GM21723 (cell line): ENCODE measurements at regions not wholly inside any gene's neighbourhood (a gene's known extent, or its start where the extent isn't known, plus 50 kb on each side); places are given as distances from the start of the nearest gene placed in this dataset.
"Not testable (repeated sequence)": the region's sequence is repeated elsewhere in the genome, so short reads cannot be mapped to it uniquely, and the experiment has no call there.

Experiments used
- ATAC-seq: cut with Tn5 transposase; IDR thresholded peaks from one replicate; pipeline ENCODE4 v1.9.1; 2021; ENCODE audit warnings: mild to moderate bottlenecking, moderate library complexity; ENCODE audit not compliant: unreplicated experiment

GRCh38 chr6:27854421-27854820 is 57.8 kb downstream of the OR2B2 start:
- ATAC-seq: no peak

GRCh38 chr6:27851440-27851839 is 60.8 kb downstream of the OR2B2 start:
- no peak for ATAC-seq

- not testable (repeated sequence) for ATAC-seq
These were observed 63.2 kb downstream of the OR2B2 start for GRCh38 chr6:27849001-27849400.

DNA sequence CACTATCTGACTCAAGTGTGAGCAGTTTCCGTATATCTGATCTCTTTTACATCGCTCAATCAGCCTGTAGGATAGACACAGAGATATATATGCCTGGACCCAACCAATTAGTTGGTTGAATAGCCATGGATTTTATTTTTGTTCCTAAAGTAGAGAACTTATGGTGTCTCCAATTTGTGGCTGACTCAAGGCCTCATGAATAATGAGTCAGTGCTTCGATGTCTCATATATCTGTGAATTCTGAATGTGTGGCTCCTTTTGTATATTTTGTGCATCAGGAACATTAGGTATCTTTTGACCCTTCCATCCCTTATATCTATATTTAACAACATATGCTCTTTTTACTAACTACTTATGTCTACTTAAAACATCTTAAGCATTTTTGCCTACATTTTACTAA is 64.5 kb downstream of the OR2B2 start:
- ATAC-seq: no peak

DNA sequence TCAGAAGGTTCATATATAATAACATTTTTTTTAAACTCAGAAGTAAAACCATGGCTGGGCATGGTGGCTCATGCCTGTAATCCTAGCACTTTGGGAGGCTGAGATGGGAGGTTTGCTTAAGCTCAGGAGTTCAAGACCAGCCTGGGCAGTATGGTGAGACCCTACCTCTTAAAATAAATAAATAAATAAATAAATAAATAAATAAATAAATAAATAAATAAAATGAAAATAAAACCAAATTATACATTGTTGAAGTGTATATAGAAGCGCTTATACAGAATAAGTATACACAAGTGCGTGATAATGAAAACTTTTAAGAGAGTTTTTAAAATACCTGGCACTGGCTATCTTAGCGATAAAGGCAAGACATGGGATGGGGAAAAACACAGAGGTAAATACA is 71.6 kb downstream of the OR2B2 start:
- no peak for ATAC-seq

DNA sequence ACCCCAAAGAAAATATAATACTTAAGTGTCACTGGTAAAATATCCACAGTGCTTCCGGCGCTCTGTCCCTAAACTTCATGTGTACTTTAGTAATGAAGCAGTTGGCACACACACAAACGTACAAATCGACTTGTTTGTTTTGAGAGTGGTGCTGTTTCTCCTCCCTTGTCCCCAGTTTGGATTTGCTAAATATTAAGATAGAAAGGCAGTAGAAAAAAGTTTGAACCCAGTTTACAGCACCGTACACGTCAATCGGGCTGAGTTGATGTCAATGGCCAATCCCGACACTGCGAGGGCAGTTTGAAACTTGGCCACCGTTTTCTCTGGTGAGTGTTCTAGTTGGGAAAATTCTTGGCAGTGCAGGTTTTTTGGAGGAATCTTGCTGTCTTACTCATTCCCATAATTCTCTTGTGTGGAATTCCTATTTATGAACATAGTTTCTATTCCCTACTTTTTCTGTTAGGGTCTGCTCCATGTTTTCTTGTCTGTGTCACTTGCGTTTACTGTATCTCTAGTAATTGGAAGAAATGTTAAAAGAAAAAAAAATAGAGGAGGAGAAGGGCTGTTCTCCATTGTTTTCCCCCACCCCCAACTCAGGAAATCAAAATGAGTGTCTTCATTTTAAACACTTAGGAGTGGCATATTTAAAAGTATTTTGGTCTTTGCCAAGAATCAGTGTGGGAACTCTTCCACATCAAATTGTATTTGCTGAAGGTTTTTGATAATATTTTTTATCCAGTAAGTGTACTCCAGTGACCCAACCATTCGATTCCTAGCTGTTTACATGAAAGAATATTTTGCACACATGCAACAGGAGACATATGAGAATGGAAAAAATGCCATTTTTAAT is 72.3 kb downstream of the OR2B2 start:
- ATAC-seq: no peak

DNA sequence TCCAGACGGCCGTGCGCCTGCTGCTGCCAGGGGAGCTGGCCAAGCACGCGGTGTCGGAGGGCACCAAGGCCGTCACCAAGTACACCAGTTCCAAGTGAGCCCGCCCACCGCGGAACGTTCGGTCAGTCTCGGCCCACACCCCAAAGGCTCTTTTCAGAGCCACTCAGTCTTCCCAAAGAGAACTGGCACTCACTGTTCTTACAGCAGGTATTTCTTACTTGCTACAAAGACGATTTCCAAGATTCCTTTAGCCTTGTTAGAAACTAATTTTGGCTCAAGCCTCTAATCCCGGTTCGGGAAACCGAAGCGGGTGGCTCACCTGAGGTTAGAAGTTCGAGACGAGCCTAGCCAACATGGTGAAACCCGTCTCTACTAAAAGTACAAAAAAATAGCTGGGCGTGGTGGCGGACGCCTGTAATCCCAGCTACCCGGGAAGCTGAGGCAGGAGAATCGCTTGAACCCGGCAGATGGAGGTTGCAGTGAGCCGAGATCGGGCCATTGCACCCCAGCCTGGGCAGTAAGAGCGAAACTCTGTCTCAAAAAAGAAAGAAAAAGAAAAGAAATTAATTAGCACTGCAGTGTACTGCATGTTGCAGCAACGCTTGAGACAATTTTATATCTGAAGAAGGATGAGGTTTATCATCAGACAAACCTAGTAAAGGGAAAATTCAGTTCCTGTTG is 73.1 kb downstream of the OR2B2 start:
- ATAC-seq: no peak

DNA sequence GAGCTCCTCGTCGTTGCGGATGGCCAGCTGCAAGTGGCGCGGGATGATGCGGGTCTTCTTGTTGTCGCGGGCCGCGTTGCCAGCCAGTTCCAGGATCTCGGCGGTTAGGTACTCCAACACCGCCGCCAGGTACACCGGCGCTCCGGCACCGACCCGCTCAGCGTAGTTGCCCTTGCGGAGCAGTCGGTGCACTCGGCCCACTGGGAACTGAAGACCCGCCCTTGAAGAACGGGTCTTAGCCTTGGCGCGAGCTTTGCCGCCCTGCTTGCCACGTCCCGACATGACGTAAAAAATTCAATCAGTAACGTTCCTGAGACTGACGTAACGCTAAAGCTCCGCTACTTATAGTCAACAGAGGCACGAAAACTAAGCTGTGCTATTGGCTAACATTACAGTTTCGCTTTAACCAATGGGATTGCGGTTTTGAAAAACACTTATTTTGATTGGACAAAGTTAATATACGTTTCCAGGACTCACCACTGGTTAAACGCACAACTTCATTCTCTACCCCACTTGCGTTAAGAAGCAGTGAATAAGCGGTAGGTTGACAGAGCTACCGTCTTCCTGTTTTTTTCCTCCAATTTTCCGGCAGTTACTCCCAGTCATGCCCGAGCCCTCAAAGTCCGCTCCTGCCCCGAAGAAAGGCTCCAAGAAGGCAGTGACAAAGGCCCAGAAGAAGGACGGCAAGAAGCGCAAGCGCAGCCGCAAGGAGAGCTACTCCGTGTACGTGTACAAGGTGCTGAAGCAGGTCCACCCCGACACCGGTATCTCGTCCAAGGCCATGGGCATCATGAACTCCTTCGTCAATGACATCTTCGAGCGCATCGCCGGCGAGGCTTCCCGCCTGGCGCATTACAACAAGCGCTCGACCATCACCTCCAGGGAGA is 73.9 kb downstream of the OR2B2 start:
- ATAC-seq: peak; percentile 74

DNA sequence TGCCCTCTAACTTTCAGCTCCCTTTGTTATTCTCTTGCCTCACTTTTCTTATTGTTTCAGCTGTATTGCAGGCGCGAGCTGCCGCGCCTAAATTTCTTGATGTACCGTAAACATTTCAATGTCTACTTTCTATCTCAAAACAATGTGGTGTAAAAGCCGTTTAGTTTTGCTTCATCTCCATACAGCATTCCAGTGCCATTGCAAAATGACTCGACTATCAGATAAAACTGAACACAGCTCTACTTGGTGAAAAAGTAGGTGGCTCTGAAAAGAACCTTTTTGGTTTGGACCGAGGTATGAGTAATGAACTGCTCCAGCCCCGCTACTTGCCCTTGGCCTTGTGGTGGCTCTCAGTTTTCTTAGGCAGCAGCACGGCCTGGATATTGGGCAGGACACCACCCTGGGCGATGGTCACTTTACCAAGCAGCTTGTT is 74.6 kb downstream of the OR2B2 start:
- ATAC-seq: peak; percentile 5

GRCh38 chr6:27836783-27837624 is 75.2 kb downstream of the OR2B2 start:
- ATAC-seq: peak; percentile 45

DNA sequence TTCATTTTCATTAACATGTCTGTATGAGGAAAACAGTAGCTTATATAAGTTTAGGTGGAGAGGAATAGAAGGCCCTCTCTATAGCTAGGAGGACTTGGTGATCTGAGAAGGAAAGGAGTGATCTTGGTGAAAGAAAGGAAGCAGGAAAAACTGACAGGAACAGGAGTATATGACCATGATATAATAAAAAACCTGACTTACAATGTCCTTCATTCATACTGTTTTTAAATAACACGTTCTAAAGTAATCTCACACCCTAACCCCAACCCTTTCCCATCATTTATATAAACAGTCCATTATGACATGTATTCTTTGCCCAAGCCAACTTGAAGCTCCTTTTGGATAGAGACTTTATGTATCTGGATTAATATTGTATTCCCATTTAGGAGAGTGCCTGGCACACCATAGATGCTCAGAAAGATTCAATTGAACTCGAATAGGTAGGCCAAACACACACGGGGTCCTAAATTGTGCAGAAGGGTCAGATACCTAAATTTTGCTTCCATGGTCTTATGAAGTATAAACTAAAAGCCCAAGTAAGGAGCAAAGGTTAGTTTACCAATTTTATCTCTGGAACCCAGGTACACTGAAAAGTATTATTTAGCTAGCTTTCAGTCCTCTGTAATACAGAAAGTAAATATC is 75.9 kb downstream of the OR2B2 start:
- ATAC-seq: no peak

- ATAC-seq: no peak
These were observed 77.2 kb downstream of the OR2B2 start for GRCh38 chr6:27834879-27835549.

- ATAC-seq: no peak
These were observed 77.8 kb downstream of the OR2B2 start for GRCh38 chr6:27834384-27834783.

GRCh38 chr6:27831434-27832081 is 80.6 kb downstream of the OR2B2 start:
- peak; percentile 84 for ATAC-seq

DNA sequence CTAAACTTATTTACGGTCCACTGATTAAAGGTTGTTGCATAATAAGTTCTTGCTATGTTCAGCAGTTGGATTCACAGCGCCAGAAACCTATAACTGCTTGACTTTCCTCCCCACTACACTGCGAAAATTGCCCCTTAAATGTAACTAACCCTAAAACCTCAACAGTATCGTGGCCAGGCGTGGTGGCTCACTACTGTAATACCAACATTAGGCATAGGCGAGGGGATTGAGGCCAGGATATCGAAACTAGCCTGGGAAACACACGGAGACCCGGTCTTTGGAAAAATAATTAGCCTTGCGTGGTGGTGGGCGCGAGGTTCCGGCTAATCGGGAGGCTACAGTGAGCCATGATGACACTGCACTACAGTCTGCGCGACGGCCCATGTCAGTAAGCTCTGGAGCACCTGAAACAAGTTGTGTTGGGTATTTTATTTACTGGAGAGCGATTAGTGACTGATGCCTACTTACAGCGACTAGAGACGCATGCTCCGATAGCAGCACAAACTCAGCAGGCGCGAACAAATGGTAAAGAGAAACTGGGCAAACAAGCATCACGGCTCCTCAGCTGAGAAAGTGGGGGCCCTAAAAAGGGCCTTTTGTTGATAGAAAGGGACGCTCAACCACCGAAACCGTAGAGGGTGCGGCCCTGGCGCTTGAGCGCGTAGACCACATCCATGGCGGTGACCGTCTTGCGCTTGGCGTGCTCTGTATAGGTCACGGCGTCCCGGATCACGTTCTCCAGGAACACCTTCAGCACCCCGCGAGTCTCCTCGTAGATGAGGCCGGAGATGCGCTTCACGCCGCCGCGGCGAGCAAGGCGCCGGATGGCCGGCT is 81.4 kb downstream of the OR2B2 start:
- peak; percentile 66 for ATAC-seq

DNA sequence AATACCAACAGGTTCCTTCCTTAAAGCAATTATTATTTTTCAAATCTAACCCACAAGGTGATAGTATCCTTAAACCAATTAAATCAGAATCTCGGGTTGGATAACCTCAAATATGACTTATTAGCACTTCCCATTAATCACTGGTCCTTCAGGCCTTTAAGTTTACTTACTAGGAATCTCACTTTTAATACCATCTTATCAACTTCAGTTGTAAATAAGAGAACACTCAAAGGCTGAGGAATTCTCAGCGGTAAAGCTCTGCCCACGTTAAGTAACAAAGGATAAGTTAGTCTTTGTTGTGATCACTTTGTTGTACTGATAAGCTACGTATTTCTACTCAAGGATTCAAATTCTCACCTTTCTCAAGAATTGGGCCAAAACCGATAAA is 82.0 kb downstream of the OR2B2 start:
- no peak for ATAC-seq

DNA sequence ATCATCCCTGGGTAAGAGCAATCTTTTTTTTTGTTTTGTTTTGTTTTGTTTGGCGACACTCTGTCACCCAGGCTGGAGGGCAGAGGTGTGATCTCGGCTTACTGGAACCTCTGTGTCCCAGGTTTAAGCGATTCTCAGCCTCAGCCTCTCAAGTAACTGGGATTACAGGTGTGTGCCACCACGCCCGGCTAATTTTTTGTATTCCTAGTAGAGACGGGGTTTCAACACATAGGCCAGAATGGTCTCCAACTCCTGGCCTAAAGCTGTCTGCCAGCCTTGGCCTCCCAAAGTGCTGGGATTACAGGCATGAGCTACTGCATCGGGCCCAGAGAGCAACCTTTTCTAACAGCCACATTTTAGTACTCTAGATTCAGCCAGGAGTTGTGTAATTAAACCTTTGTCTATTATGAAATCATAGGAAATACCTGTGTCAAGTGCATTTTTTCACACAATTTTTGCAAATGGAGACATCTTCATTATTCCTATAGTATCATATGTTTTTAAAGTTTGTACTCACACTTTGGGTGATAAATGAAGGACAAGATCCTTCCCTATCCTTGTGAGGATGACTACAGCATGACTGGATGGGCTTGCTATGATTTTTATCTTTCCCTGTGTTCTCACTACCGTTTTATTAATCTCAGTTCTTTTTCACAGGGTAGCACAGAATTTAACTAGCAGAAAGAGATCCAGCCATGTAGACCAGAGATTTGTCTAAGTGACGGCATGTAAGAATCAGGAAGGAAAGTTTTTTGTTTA is 82.6 kb downstream of the OR2B2 start:
- ATAC-seq: no peak
